GM04503 (cell line): ENCODE measurements at regions not wholly inside any gene's neighbourhood (a gene's known extent, or its start where the extent isn't known, plus 50 kb on each side); places are given as distances from the start of the nearest gene placed in this dataset.
A peak's percentile ranks its signal among the peaks of the same experiment; 100 is the strongest.
"Not testable (repeated sequence)": the region's sequence is repeated elsewhere in the genome, so short reads cannot be mapped to it uniquely, and the experiment has no call there.

Experiments
- DNase-seq: peaks from one replicate; pipeline ENCODE4 v3.0.0-alpha.2; 2012; ENCODE audit warnings: low read depth

DNA sequence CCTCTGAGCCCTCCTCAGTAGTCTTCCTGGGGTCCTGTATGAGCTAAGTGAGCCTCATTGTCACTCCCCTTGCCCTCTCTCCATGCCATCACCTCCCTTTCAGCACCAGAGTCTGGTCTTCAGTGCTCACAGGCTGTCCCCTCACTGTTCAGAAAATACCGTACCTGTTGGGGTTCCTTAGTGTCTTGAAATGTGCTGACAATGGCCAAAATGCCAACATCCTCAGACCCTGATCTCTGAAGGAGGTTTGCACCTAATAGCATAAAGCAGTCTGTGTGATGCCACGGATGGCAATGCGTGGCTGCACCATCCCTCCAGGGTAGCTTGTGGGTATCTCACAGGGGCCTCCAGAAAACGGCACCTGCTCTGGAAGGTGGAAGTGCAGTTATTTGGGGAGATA is 301.0 kb upstream of the TLE3 start:
- DNase-seq = no peak

DNA sequence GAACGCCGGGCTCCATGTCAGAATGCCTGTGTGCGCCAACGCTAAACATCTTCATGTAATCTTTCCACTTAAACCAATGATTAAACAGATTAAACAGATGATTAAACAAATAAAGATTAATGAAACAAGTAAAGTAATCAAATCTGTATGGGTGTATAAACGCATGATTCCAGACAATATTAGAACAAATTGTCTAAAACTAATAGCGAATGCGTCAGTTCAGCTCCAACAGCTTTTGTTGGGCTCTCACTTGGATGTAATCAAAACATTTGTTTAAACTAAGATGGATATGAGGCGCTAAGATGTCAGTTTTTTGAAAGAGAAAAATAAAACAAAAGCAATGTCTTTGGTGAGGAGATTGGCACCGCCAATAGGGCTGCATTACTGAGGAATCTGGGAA is 299.1 kb upstream of the TLE3 start:
- no peak for DNase-seq

DNA sequence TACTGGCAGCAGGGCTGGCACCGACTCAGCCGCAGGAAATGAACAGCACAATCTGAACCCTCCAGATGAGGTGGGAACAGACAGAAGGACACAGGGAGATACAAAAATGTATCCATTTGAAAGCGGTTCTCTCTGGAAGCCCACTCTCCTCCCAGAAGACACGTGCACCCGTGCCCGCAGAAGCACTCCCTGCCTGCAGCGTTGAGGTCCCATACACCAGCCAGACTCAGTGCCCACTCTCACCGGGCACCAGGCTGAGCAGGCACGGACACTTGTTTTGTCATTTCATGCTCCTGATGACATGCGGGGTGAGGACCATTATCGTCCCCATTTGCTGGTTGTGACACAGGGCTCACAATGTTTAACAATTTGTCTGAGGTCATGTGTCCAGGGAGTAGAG is 297.4 kb upstream of the TLE3 start:
- DNase-seq = no peak

DNA sequence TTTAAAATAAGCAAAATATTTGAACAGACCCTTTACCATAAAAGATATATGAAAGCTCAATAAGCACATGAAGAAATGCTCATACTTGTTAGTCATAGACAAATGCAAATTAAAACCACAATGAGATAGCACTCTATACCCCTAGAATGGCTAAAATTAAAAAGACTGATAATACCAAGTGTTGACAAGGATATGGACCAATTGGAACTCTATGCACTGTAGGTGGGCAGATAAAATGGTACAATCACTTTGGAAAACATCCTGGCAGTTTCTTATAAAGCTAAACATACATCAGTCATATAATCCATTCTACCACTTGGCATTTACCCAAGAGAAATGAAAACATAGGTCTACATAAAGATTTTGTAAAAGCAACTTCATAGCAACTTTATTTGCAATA is 293.0 kb upstream of the TLE3 start:
- DNase-seq = no peak

DNA sequence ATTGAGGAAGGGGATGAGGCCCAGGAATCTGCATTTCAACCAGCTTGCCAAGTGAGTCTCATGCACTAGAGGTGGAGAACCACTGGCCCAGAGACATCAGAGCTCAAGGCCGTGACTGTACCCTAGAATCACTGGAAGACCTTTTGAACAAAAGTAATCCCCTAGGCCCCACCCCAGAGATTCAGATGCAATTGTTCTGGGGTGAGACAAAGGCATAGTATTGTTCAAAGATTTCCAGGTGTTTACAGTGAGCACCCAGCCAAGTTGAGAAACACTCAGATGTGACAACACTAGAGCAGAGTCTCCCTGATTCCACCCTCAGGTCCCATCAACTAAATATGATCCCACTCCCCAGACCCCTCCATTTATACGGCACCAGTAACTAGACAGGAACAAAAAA is 290.3 kb upstream of the TLE3 start:
- no peak for DNase-seq

DNA sequence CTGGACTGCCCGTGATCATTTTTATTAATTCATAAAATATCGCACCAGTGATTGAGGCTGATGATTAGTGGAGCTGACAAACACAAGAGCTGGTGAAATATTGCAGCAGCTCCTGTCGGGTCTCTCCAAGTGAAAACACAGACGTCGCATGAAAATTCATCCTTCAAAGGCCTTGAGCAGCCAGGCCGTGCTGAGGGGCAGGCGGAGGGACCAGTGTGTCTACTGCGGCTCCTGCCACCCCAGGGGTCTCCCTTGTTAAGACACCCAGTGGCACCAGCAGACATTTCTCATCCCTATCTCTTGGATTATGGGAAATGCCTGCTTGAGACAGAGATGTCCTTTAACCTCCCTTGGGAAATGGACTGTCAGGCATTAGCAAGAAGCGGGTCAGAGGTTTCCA is 289.4 kb upstream of the TLE3 start:
- no peak for DNase-seq

DNA sequence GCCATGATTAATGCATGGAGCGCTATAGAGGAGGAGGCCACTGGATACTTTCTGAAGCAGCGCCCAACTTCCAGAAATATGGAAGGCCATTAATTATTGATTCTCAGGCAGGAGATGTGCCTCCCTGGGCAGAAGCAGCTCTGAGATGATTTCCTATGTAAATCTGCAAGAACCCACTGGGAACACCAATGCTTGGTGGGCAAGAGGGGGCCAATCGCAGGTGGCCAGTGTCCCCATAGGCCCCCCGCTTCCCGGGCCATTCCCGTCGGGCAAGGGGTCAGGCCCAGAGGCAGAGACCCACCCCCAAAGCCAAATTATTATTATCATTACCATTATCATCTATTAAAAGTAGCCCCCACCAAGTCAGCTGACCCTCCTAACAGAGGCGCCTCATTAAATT is 288.0 kb upstream of the TLE3 start:
- DNase-seq = no peak

DNA sequence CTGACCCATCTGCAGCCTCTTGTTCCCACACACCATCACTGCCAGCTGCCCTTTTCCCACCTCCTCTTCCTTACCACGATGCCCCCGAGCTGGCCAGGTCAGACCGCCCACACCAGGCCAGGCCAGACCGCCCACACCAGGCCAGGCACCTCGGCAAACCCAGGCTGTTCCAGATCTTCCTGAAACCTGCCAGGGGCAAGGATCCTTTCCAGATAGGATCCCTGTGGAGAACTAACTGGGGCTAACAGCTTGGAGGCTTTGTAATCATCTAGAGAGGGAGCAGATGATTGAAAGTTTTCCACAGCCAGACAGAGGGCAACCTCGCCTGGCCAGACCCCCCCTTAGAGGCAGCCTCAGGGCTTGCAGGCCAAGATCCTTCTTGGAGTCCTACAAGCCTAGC is 287.3 kb upstream of the TLE3 start:
- no peak for DNase-seq

DNA sequence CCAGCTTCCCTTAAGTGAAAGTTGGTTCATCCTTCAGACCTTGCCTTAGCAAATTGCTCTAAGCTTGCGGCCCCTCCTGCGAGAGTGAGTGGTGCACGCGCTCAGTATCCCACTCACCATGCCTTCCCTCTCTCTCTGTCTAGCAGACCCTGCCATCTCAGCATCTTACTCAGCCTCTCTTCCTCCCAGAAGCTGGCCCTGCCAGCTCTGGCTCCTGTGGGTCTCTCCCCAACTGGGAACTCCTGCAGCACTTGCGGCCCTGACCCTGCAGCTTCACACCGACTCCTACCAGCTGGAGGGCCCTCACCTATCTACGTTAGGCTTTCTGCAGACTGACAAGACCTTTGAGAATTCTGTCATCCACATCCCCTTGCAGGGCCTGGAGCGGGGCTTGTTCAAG is 286.1 kb upstream of the TLE3 start:
- DNase-seq = no peak

DNA sequence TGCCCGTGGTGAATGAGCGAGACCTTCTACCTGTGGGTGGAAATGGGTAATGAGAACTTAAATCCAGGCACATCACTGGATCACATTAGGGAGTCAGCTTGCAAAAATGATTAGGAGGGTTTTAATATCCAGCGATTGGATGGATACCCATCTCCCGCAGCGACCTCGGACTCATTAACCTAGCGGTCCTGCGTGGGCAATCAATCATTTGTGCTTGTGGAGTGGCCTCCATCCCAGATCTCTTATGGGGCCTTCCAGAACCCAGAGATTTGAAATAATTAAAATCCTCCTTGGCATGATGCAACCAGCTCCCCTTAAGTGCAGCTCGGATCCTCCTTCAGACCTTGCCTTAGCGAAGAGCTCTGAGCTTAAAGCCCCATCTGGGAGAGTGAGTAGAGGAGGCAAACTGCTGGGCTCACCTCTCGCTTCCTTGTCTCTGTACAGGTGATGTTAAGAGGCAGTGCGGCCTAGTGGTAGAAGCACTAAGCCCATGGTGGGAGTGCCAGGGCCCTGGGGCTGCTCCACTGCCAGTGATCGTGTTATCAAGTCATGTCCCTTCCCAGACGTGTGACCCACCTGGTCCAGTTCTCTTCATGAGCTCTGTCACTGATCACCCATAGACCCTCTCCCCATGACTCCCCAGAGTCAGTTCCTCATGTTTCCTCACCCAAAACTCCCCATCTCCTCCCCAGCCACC is 285.2 kb upstream of the TLE3 start:
- no peak for DNase-seq

DNA sequence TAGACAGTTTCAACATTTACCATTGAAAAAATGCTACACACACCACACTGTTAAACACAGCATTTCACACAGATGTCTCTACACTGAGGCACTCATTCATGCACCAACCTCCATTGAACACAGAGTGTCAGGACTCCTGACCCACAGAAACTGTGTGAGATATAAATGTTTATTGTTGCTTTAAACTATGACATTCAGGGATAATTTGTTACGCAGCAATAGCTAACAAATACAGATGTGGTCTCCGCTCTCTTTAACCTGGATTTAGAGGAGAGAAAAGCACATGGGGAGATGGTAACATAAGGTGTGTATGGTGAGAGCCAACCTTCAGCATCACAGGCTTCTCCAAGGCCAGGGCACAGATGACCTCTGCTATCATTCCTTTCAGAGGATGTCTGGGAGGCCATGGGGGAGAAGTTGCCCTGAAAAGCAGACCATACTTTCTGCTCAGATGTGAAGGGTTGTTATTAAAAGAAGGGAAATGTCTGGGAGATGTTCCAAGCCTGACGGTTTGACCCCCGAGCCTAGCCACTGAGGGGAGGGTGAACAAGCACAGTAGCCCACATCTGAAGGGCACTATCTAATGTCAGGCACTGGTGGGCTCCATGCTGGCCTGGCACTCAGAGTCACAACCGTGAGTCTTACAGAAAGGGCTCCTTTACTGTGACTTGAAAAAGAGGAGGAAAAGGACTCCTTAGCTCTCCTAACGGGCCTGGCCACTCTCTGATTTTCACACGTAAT is 284.5 kb upstream of the TLE3 start:
- DNase-seq = no peak

DNA sequence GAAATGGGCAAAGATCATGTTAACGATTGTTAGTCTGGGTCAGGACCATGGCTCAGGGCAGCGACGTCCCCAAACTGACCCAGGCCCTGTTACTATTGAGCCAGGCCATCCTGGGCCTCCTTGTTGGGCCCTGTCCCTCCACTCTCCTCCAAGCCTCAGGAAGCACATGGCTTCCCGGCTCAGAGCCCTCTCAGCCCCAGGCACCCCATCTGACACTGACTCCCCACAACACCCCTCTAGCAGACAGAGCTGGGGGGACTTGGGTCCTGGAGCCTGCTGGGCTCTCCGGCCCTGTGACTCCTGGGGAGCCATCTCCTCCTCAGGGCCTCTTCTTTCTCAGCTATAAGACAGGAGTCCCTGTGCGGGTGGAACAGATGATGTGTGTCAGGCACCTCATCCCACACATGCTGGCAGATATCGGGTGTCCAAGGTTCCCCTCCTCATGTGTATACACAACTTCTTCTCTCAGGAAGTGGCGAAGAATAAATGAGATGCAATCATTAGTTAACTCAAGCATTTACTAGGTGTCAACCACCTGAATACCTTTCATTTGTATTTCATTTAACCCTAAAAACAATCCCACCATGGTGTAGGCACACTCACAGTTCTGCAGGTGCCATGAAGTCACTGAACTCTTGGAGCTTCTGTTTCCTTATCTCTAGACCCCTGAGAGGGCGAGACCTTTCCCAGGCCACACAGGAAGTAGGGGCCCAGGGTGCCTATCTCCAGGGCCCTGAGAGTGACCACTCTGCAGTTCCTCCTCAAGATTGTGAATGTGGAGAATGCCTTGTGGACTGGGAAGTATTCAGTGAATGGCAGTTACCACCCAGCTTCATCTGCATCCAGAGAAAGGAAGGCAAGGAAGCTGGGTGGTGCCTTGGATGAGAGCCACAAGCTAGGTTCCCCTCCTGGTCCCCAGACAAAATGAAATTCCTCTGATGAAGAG is 282.5 kb upstream of the TLE3 start:
- no peak for DNase-seq

DNA sequence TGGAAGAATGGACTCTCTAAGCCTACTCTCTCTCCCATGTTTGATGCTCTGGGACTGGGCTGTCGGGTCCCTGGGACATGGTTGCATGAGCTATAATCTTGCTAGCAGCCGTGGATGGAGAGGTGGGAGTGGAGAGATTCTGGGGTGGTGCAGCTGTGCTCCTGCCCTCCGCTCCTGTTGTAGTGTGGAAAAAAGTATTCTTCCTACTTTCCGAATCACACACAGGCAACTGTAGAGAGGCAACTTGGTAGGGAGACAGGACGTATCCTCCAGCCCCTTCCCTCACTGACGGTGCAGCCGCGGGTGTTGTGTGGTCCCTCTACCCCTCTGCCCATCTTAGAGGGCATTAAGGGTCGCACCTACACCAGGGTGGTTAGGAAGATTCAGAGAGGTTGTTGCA is 281.4 kb upstream of the TLE3 start:
- no peak for DNase-seq

DNA sequence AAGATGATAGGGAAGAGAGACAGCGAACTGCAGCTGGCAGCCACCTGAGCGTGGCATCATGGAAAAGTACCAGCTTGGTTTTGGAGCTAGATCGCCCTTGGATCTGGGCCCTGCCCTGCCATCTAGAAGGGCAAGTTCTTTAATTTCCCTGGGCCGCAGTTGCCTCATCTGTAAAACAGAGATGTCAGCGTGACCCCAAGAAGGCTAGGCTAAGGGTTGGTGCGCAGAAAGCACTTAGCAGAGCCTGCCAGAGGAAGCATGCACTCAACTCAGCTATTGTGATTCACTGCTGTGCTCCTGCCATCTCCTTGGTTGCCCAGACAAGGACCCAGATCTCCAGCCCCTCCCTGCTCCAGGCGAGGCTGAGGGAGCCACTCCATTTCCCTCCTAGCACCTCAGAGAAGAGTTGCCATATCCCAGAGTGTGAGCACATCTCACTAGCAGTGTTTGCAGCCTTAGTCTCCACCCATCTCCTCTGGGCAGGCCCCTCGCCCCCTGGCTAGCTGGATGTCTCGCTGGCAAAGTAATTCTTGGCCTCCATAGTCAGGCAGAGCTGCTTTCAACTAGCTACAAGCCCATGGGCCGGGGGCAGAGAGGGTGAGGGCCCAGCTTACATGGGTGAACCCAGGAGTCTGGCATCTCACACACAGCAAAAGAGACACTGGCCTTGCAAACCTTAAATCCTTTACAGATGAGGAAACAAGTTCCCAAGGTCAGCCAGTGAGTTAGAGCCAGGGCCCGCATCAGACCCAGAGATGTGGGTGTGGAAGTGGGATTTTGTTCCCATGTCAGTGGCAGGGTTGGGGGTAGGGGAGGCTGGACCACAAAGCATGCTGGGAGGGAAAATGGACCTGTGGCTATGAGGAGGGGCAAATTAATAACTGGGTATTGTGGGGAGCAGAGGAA is 280.7 kb upstream of the TLE3 start:
- DNase-seq = no peak

DNA sequence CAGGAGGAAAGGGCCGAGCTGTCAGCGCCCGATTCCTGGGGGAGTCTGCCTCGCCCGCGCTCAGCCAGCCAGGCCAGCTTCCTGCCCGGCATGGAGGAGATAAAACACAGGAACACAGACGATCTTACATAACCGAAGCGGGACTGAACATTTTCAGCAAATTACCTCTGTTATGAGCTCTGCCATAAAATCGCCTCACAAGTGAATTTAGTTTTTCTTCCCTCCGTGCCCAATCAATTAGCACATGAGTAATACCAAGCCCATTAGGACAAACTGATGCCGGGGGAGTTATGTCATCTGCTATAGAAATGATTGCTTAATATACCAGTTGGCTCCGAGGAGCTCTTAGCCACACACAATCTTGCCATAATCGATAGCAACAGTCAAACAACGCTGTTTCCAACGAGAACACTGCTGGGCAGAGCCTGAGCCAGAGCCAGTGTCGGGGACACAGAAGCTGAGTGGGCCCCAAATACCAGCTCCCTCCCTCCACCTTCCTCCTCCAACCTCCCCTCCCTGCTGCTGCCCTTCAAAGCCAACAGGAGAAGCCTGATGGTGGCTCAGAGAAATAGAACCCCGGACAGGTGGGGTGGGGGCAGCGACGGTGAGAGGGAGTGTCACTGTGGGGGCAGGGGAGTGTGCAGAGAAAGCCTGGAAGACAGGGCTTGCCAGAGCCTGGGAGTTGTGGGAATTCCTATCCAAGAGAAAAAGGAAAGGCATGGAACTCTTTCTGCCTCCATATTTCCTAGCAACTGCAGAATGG is 279.4 kb upstream of the TLE3 start:
- DNase-seq = peak; percentile 64

DNA sequence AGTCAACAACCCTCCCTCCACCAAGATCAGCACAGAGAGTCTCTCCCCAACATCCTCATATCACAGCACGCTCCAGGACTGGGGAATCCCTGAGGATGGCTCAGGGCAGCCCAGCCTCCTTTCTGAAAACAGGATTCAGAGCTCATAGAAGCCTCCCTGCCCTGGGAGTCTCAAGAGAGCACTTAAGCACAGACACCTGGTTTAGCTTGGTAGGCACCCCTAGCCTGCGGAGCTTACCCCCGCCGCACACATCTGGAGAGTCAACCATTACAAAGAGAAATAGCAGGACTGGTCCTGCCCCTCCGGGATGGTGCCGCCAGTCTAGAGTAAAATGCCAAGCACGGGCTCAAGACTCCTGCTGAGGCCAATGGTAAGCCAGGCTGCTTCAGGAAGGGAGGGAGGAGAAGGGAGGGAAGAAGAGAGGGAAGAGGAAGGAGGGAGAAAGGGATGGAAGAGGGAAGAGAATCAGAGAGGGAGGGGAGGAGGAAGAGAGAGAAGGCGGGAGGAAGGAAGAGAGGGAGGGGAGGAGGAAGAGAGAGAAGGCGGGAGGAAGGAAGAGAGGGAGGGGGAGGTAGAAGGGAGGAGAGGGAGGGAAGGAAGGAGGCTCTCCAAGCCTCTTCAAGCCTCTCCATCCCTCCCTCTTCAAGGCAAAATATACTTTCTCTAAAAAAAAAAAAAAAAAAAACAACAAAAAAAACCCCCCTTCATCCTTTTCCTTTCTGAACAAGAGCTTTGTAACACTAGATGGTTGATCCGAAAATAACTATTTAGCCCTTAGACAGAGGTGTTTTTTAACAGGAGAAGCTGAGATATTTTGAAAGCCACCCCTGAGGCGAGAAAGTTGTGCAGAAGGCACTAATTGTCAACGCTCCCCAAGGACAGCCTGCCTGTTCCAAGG is 278.6 kb upstream of the TLE3 start:
- no peak for DNase-seq

DNA sequence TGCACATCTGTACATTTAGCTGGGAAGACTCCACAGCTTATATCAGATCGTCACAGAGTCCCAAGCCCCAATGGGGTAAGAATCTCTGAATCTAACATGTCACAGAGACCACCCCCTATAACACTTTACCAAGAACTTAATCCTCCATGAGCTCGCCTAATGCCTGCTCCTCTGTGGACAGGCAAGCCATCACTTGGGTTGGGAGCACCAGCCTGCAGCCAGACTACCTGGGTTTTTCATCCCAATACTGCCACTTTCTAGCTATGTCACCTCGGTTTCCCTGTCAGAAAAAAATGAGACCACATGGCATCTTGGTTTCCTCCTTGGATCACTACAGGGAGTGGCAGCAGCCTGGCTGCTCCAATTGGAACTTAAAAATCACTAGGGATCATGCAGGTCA is 277.9 kb upstream of the TLE3 start:
- no peak for DNase-seq

DNA sequence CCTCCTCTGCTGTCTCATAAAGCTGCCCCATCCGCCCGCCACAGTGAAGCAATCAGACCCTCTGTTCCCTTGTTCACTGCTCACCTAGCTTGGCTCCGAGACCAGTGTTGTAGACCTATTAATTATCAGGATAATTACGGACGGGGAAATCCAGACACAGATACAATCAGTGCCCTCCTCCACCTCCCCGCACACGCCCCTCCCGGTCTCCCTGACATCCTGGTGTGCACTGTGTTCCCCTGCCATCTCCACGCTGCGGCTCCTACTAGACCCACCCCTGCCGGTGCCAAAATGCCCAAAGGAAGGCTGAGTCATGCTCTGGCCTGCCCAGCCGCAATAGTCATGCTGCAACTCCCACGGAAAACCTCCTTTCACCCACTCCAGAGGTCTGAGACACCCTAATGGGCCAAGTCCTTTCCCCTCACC is 277.3 kb upstream of the TLE3 start:
- DNase-seq = no peak

DNA sequence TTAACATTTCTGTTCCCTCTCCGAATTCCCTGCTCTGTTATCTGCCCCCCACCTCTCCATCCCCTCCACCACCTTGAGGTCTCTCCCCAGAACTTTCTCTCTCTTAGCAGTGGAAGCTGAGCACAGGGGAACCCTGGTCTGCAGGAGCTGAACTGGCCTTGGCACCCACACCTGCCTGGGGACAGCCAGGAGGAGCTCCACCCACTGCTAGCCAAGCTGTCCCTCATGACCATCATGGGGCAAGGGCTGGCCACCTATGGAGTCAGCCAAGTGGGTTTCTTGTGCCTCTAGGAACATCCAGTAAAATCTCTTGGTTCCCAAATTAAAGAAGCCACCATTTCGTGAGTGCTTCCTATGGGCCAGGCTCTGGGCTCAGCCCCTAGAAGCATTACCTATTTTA is 276.4 kb upstream of the TLE3 start:
- DNase-seq = no peak

DNA sequence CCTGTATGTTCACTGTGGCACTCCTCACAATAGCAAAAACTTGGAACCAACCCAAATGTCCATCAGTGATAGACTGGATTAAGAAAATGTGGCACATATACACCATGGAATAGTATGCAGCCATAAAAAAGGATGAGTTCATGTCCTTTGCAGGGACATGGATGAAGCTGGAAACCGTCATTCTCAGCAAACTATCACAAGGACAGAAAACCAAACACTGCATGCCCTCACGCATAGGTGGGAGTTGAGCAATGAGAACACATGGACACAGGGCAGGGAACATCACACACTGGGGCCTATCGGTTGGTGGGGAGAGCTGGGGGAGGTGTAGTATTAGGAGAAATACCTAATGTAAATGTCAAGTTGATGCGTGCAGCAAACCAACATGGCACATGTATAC is 275.7 kb upstream of the TLE3 start:
- not testable (repeated sequence) for DNase-seq
